ENCODE measurements at regions not wholly inside any gene's neighbourhood (a gene's known extent, or its start where the extent isn't known, plus 50 kb on each side); places are given as distances from the start of the nearest gene placed in this dataset.

GRCh38 chr18:76771192-76771799, 51.1 kb upstream of the ZNF236 start:
- no peak for DNase-seq

- no peak for DNase-seq
Measured at GRCh38 chr18:76767954-76768353, 54.4 kb upstream of the ZNF236 start.

GRCh38 chr18:76766429-76766828, 55.9 kb upstream of the ZNF236 start:
- DNase-seq: no peak

- peak; percentile 19 for DNase-seq
Measured at GRCh38 chr18:76765649-76766048, 56.7 kb upstream of the ZNF236 start.

- no peak for DNase-seq
Measured at GRCh38 chr18:76764291-76764901, 58.0 kb upstream of the ZNF236 start.

GRCh38 chr18:76759056-76759455, 63.3 kb upstream of the ZNF236 start:
- DNase-seq: no peak

GRCh38 chr18:76757925-76758324, 64.4 kb upstream of the ZNF236 start:
- no peak for DNase-seq

GRCh38 chr18:76757335-76757734, 65.0 kb upstream of the ZNF236 start:
- DNase-seq: no peak

- DNase-seq: no peak
Measured at GRCh38 chr18:76756531-76757253, 65.7 kb upstream of the ZNF236 start.

- no peak for DNase-seq
Measured at GRCh38 chr18:76754351-76754750, 68.0 kb upstream of the ZNF236 start.

GRCh38 chr18:76752400-76752799, 70.0 kb upstream of the ZNF236 start:
- DNase-seq: no peak

- DNase-seq: no peak
Measured at GRCh38 chr18:76750917-76751890, 71.2 kb upstream of the ZNF236 start.

GRCh38 chr18:76750269-76750668, 72.1 kb upstream of the ZNF236 start:
- no peak for DNase-seq

- DNase-seq: no peak
Measured at GRCh38 chr18:76747676-76748075, 74.7 kb upstream of the ZNF236 start.

- no peak for DNase-seq
Measured at GRCh38 chr18:76741346-76741745, 81.0 kb upstream of the ZNF236 start.

GRCh38 chr18:76736309-76736708, 86.0 kb upstream of the ZNF236 start:
- DNase-seq: no peak

- DNase-seq: no peak
Measured at GRCh38 chr18:76730901-76731300, 91.5 kb upstream of the ZNF236 start.

- DNase-seq: no peak
Measured at GRCh38 chr18:76727589-76727988, 94.8 kb upstream of the ZNF236 start.

GRCh38 chr18:76725445-76725844, 96.9 kb upstream of the ZNF236 start:
- DNase-seq: no peak

- no peak for DNase-seq
Measured at GRCh38 chr18:76722224-76723061, 99.9 kb upstream of the ZNF236 start.

- DNase-seq: no peak
Measured at GRCh38 chr18:76721207-76721996, 101.0 kb upstream of the ZNF236 start.
